ENCODE measurements at regions not wholly inside any gene's neighbourhood (a gene's known extent, or its start where the extent isn't known, plus 50 kb on each side); places are given as distances from the start of the nearest gene placed in this dataset.

DNA sequence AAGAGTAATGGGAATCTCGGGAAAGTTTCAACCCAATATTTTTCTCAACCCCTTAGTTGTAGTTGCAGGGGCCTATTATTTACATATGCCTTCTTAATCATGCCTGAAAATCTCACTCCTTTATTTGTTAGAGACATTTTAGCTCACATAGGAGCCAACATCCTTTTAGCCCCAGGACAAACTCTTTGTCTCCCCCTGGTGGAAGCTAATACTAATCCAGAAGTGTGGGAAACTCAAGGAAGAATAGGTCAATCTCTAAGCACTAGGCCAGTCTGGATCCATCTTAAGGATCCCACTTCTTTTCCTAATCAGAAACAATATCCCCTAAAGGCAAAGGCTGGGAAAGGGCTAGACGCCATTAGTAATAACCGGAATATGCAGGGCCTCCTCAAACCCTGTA lies 550.9 kb upstream of the PKDCC start:
- Histone ChIP-seq H3K4me3 (ENCODE audit: low read depth, low read length) (no peak overlapping the region), H3K27ac (ENCODE audit: low read depth) (no peak overlapping the region), H3K4me1 (ENCODE audit: insufficient read depth) (no peaks in the 10 kb centered on the region), H3K36me3 (ENCODE audit: insufficient read depth) (no peaks in the 10 kb centered on the region)
- 96% methylated on average over 3 of the region's 3 CpGs for WGBS
- DNase-seq (ENCODE audit: extremely low spot score): no peak

DNA sequence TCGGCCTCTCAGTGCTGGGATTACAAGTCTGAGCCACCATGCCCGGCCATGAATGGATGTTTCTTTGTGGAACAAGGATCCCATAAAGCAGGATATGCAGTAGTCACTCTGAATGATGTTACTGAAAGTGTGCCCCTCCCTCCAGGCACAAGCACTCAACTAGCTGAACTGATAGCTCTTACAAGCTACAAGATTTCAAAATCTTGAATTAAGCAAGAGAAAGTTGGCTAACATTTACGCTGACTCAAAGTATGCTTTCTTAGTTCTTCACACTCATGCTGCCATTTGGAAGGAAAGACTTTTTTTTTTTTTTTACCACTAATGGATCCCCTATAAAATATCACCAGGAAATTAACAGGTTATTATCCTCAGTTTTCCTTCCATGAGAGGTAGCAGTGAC lies 549.0 kb upstream of the PKDCC start:
- Histone ChIP-seq H3K4me3 (ENCODE audit: low read depth, low read length) (no peak overlapping the region), H3K4me1 (ENCODE audit: insufficient read depth) (no peaks in the 10 kb centered on the region), H3K27ac (ENCODE audit: low read depth) (no peak overlapping the region), H3K36me3 (ENCODE audit: insufficient read depth) (no peaks in the 10 kb centered on the region)
- WGBS: 95% methylated on average over 3 of the region's 3 CpGs
- DNase-seq (ENCODE audit: extremely low spot score): no peak

DNA sequence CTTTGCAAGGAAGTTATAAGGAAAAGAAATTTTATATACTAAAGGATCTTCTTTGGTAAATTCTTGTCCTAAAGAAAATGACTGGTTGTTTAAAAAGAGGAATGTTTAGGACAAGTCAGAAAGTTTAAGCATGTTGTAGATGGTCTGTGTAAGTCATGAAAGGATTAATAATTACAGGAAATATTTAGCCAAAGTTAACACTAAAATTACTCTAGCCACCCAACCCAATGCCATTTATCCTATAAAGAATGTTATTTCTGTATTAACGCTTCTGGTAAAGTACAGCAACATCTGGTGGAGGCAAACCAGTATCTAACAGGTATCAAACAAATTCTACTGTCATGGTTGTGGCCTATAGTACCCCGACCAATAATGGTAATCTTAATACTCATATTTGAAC lies 546.9 kb upstream of the PKDCC start:
- 93% methylated on average over 2 of the region's 2 CpGs for WGBS
- DNase-seq (ENCODE audit: extremely low spot score): no peak
- H3K4me1 ChIP-seq (ENCODE audit: insufficient read depth): no peaks in the 10 kb centered on the region

DNA sequence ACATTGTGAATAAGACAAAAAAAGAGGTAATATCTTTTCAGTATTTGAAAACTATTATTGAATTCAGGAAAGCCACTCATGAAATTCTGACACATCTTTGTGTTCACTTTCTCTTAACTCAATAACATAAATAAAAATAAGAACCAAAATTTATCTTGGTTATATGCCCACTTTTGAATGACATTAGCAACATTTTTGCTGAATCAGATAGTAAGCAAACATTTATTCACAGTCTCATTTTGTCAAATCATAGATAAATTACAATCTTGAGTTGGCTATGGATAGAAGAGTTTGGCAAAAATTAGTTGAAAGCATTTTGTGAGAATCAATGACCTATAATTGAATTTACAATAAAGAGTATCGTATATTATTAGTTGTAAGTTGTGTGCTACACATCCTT lies 545.1 kb upstream of the PKDCC start:
- no peak for DNase-seq (ENCODE audit: extremely low spot score)
- no peaks in the 10 kb centered on the region for H3K4me1 ChIP-seq (ENCODE audit: insufficient read depth)
- no peaks in the 10 kb centered on the region for H3K36me3 ChIP-seq (ENCODE audit: insufficient read depth)
- no peak overlapping the region for H3K4me3 ChIP-seq (ENCODE audit: low read depth, low read length)
- 93% methylated on average over 1 of the region's 1 CpG for WGBS
- no peak overlapping the region for H3K27ac ChIP-seq (ENCODE audit: low read depth)

More for the DNA sequence above, 546.9 kb upstream of the PKDCC start:
- Histone ChIP-seq H3K36me3 (ENCODE audit: insufficient read depth) (no peaks in the 10 kb centered on the region), H3K4me3 (ENCODE audit: low read depth, low read length) (no peak overlapping the region), H3K27ac (ENCODE audit: low read depth) (no peak overlapping the region)

DNA sequence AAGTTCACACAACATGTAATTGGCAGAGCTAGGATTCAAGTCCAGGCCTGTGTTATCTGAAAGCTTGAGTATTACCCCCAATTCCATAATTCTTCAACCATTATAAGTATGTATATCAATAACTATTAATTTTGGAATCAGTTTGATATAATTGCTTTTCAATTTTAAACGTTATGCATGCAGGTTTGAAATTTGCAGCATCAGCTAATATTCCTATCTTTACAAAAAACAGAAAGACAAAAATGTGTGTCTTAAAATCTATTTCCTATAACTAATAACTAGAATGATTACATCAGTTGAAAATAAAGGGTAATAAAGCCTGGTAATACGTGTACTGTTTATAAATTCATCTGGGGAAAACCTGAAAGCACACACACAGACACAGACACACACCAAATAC lies 543.3 kb upstream of the PKDCC start:
- H3K4me3 ChIP-seq (ENCODE audit: low read depth, low read length): no peak overlapping the region
- DNase-seq (ENCODE audit: extremely low spot score): no peak
- WGBS: 85% methylated on average over 2 of the region's 2 CpGs
- no peaks in the 10 kb centered on the region for H3K4me1 ChIP-seq (ENCODE audit: insufficient read depth)
- no peak overlapping the region for H3K27ac ChIP-seq (ENCODE audit: low read depth)
- H3K36me3 ChIP-seq (ENCODE audit: insufficient read depth): no peaks in the 10 kb centered on the region

DNA sequence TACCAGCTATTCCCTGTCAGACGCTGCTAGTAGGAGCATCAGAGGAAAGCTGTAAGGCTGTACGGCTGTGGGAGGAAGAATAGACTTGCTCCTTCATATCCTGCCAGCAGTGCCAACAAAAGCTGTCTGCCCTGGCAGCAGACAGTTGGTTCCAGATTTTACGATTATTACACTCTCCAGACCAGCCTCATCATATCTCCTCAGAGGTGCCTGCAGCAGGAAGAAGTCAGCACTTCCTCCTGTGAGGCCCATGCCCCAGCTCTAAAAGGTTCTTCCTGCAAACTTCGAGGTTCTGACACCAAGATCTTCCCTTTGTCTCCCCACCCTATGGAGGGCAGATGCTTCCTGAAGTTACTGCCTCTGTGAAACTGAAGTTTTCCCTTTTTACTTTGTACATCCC lies 537.7 kb upstream of the PKDCC start:
- H3K4me3 ChIP-seq (ENCODE audit: low read depth, low read length): no peak overlapping the region
- 30% methylated on average over 4 of the region's 4 CpGs for WGBS
- no peaks in the 10 kb centered on the region for H3K4me1 ChIP-seq (ENCODE audit: insufficient read depth)
- no peak overlapping the region for H3K27ac ChIP-seq (ENCODE audit: low read depth)
- no peak for DNase-seq (ENCODE audit: extremely low spot score)
- H3K36me3 ChIP-seq (ENCODE audit: insufficient read depth): no peaks in the 10 kb centered on the region

DNA sequence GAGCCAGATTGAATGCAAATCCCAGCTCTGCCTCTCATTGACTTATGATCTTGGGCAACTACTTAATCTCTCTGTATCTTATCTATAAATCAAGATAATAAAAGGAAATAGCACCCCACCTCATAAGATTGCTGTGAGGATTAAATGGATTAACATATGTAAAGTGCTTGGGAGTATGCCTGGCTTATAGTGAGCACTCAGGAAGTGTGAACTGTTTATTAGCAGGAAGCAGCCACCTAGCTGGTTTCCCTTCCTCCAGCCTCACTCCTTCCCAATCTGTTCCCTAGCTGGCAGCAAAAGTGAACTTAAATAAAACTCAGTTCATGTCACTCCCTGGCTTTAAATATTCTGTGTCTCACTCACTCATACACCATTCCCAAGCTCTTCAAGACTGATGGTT lies 526.6 kb upstream of the PKDCC start:
- Histone ChIP-seq H3K4me3 (ENCODE audit: low read depth, low read length) (no peak overlapping the region), H3K27ac (ENCODE audit: low read depth) (no peak overlapping the region), H3K4me1 (ENCODE audit: insufficient read depth) (no peaks in the 10 kb centered on the region), H3K36me3 (ENCODE audit: insufficient read depth) (no peaks in the 10 kb centered on the region)
- DNase-seq (ENCODE audit: extremely low spot score): no peak

DNA sequence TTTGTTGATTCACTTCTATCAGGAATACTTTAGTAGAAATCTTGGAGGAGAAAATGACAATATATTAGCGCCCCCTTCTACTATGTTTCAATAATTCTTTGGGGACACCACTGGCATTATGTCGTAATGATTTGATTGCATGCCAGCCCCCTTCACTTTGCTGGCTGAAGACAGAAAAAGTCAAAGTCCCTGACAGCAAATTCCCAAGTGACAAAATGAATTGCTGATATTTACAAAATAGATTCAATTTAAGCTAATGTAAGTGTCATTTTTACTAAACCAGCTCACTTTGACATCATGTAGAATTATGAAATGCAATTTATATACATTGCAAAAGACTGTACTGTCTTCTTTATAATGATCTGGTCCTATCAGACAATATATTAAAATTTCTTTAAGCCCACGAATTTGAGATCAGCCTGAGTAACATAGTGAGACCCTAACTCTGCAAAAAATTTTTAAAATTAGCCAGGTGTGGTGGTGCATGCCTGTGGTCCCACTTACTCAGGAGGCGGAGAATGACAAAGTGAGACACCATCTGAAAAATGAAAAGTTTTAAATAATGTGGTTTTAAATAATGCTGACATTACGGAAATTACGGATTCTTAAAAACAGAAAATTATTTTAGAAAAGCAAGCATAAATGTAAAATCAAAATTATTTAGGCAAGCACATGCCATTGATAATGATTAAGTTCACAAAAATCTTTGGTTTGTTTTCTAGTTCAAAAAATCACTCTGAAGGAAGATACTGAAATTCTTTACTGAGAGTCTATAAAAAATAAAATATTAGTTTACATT lies 520.1 kb upstream of the PKDCC start:
- no peak for DNase-seq (ENCODE audit: extremely low spot score)
- Histone ChIP-seq H3K27ac (ENCODE audit: low read depth) (no peak overlapping the region), H3K4me1 (ENCODE audit: insufficient read depth) (no peaks in the 10 kb centered on the region), H3K4me3 (ENCODE audit: low read depth, low read length) (no peak overlapping the region), H3K36me3 (ENCODE audit: insufficient read depth) (no peaks in the 10 kb centered on the region)
- 93% methylated on average over 6 of the region's 6 CpGs for WGBS

DNA sequence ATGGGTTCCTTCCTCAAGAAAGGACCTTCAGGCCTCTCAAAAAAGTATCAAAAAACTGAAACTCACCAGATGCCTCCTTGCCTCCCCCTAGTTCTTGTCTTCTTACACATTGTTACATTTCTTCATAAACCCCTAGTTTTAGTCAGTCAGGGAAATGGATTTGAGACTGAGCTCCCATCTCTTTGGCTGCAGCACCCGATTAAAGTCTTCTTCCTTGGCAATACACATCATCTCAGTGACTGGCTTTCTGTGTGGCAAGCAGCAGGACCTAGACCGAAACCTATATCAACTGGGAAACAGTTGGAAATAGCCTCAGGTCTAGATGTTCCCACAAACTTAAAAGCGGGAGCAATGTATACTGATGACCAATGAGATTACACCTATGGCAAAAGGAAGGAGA lies 512.2 kb upstream of the PKDCC start:
- WGBS: 95% methylated on average over 3 of the region's 3 CpGs
- H3K4me1 ChIP-seq (ENCODE audit: insufficient read depth): no peaks in the 10 kb centered on the region
- DNase-seq (ENCODE audit: extremely low spot score): no peak

DNA sequence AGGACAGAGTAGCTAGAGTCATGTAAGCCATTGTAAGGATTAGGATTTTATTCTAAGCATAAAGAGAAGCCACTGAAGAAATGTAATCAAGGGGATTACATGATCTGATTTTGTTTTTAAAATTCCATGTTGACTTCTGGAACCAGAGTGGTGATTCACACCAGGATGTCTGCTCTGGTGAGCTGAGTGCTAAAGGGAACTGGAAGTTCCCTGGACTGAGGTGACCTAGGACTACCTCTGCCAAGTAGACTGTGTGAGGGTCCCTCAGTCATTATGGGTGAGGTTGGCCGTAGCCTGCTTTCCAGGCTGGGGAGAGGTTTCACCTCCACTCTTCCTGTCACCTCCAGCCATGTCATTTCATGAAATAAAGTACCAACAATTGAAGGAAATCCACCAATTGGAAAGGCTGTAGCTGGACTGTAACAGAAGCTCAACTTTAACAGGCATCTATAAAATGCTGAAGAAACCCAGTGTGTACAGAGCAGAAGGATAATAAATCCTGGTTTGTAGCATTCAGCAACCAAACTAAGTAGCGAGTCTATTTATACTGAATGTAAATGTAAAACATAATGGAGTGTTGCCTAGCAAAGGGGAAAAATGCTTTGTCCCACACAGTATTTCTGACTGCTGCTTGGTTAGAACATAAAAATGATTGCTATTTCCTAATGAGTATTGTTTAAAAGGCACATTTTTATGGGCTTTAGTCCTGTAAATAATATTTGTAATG lies 507.4 kb upstream of the PKDCC start:
- no peaks in the 10 kb centered on the region for H3K4me1 ChIP-seq (ENCODE audit: insufficient read depth)
- no peaks in the 10 kb centered on the region for H3K36me3 ChIP-seq (ENCODE audit: insufficient read depth)
- DNase-seq (ENCODE audit: extremely low spot score): no peak
- 33% methylated on average over 2 of the region's 2 CpGs for WGBS
- H3K27ac ChIP-seq (ENCODE audit: low read depth): no peak overlapping the region
- no peak overlapping the region for H3K4me3 ChIP-seq (ENCODE audit: low read depth, low read length)

More for the DNA sequence above, 512.2 kb upstream of the PKDCC start:
- Histone ChIP-seq H3K4me3 (ENCODE audit: low read depth, low read length) (no peak overlapping the region), H3K36me3 (ENCODE audit: insufficient read depth) (no peaks in the 10 kb centered on the region), H3K27ac (ENCODE audit: low read depth) (no peak overlapping the region)

DNA sequence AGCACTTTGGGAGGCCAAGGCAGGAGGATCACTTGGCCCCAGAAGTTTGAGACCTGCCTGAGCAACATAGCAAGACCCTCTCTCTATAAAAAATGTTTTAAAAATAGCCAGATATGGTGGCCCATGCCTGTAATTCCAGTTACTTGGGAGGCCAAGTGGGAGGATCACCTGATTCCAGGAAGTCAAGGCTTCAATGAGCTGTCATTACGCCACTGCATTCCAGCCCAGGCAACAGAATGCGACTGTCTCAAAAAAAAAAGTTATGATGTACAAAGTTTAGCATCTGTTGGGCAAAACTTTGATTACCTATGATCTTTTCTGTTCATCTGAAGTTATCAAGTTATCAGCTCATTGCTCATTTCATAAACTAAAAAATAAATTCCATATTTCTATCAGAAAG lies 504.1 kb upstream of the PKDCC start:
- WGBS: 95% methylated on average over 2 of the region's 2 CpGs

DNA sequence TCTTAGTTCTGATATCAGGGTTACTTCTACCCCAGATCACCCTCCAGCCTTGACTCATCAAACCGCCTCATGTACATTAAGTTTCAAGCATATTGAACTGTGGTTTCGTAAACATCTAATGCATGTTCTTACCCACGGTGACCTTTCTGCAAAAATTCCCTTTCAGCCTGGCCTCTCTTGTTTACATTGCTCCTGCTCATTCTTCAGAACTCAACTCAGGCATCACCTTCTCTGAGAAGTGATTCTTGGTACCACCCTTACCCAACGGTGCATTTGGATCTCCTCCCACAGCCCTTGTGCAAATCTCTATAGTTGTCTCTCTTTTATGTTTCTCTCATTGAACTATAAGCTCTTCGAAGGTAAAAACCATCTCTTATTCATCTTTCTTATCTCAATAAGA lies 503.1 kb upstream of the PKDCC start:
- no peak overlapping the region for H3K4me3 ChIP-seq (ENCODE audit: low read depth, low read length)
- H3K36me3 ChIP-seq (ENCODE audit: insufficient read depth): no peaks in the 10 kb centered on the region
- DNase-seq (ENCODE audit: extremely low spot score): no peak
- 75% methylated on average over 5 of the region's 5 CpGs for WGBS
- no peaks in the 10 kb centered on the region for H3K4me1 ChIP-seq (ENCODE audit: insufficient read depth)
- H3K27ac ChIP-seq (ENCODE audit: low read depth): no peak overlapping the region

More for the DNA sequence above, 504.1 kb upstream of the PKDCC start:
- Histone ChIP-seq H3K4me1 (ENCODE audit: insufficient read depth) (no peaks in the 10 kb centered on the region), H3K4me3 (ENCODE audit: low read depth, low read length) (no peak overlapping the region), H3K27ac (ENCODE audit: low read depth) (no peak overlapping the region), H3K36me3 (ENCODE audit: insufficient read depth) (no peaks in the 10 kb centered on the region)
- DNase-seq (ENCODE audit: extremely low spot score): no peak

DNA sequence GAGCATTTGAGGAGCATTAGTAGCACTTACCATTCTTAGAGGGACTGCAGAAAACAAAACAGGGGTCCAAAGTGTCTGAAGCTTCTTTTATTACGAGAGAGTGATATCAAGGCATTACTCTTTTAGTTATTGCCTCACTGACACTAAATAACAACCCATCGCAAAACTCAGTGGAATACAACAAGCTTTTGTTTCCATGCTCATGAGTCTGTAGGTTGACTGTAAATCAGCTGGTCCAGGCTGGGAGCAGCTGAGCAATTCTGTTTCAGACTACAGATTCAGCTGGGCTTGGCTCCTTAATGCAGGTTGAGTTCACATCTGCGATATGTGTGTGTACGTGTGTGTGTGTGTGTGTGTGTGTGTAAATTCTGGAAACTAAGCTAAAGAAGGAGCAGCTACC lies 501.8 kb upstream of the PKDCC start:
- Histone ChIP-seq H3K4me1 (ENCODE audit: insufficient read depth) (no peaks in the 10 kb centered on the region), H3K36me3 (ENCODE audit: insufficient read depth) (no peaks in the 10 kb centered on the region), H3K27ac (ENCODE audit: low read depth) (no peak overlapping the region), H3K4me3 (ENCODE audit: low read depth, low read length) (no peak overlapping the region)
- WGBS: 89% methylated on average over 4 of the region's 4 CpGs
- DNase-seq (ENCODE audit: extremely low spot score): no peak

DNA sequence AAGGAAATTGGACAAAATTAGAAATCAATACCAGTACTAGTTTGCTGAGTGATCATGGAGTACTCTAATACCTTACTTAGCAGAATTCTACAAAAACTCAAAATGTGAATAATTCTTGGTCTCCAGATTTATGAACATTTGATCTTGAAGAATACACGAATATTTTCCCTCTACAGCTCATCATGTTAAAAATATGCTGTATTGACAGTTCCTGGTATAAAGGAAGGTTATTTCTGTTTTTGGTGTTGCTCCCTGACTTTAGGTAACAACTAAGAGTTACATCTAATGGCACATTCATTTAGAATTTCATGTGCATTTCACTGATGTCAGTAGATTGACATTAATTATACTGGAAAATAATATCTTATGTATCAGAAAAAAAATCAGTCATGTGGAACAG lies 479.2 kb upstream of the PKDCC start:
- Histone ChIP-seq H3K36me3 (ENCODE audit: insufficient read depth) (no peaks in the 10 kb centered on the region), H3K27ac (ENCODE audit: low read depth) (no peak overlapping the region), H3K4me3 (ENCODE audit: low read depth, low read length) (no peak overlapping the region), H3K4me1 (ENCODE audit: insufficient read depth) (no peaks in the 10 kb centered on the region)
- no peak for DNase-seq (ENCODE audit: extremely low spot score)
- WGBS: 91% methylated on average over 1 of the region's 1 CpG
